Colon (tissue), 2 donors: ENCODE measurements at regions not wholly inside any gene's neighbourhood (a gene's known extent, or its start where the extent isn't known, plus 50 kb on each side); places are given as distances from the start of the nearest gene placed in this dataset.
"Not testable (repeated sequence)": the region's sequence is repeated elsewhere in the genome, so short reads cannot be mapped to it uniquely, and the experiment has no call there.

Experiments
- FAIRE-seq: peaks from 2 replicates; lab custom pipeline; 2012; peaks lifted over from hg19 to GRCh38; lab: Jason Lieb, UNC
- donor health status: control.
- donor health status: control.

GRCh38 chr6:132045877-132046276 lies 94.7 kb upstream of the CCN2 start:
- FAIRE-seq, result no peak

- no peak for FAIRE-seq
These were observed 92.0 kb upstream of the CCN2 start for GRCh38 chr6:132043148-132043547.

- no peak for FAIRE-seq
These were observed 90.5 kb upstream of the CCN2 start for GRCh38 chr6:132041706-132042105.

GRCh38 chr6:132028029-132028428 lies 76.9 kb upstream of the CCN2 start:
- FAIRE-seq, result no peak

- FAIRE-seq, result no peak
These were observed 74.3 kb upstream of the CCN2 start for GRCh38 chr6:132025468-132025867.

GRCh38 chr6:132023490-132023889 lies 72.3 kb upstream of the CCN2 start:
- FAIRE-seq, result no peak

GRCh38 chr6:132021552-132022375 lies 70.6 kb upstream of the CCN2 start:
- no peak for FAIRE-seq

GRCh38 chr6:132020918-132021317 lies 69.7 kb upstream of the CCN2 start:
- not testable (repeated sequence) for FAIRE-seq

GRCh38 chr6:132020138-132020581 lies 69.0 kb upstream of the CCN2 start:
- no peak for FAIRE-seq

- FAIRE-seq, result no peak
These were observed 68.4 kb upstream of the CCN2 start for GRCh38 chr6:132019586-132019985.

GRCh38 chr6:132017942-132018341 lies 66.8 kb upstream of the CCN2 start:
- no peak for FAIRE-seq

GRCh38 chr6:132016396-132016795 lies 65.2 kb upstream of the CCN2 start:
- FAIRE-seq, result no peak

GRCh38 chr6:132011582-132011981 lies 60.4 kb upstream of the CCN2 start:
- FAIRE-seq, result no peak

- no peak for FAIRE-seq
These were observed 58.0 kb upstream of the CCN2 start for GRCh38 chr6:132009175-132009574.

GRCh38 chr6:132007474-132008190 lies 56.5 kb upstream of the CCN2 start:
- FAIRE-seq, result no peak

GRCh38 chr6:132005178-132005577 lies 54.0 kb upstream of the CCN2 start:
- peak; percentile 57 for FAIRE-seq

GRCh38 chr6:132004668-132005067 lies 53.5 kb upstream of the CCN2 start:
- FAIRE-seq, result no peak

GRCh38 chr6:132003516-132004178 lies 52.5 kb upstream of the CCN2 start:
- FAIRE-seq, result no peak
